H9 (cell line): ENCODE measurements at regions not wholly inside any gene's neighbourhood (a gene's known extent, or its start where the extent isn't known, plus 50 kb on each side); places are given as distances from the start of the nearest gene placed in this dataset.

ENCODE experiments used
- DNase-seq: peaks from one replicate; pipeline ENCODE4 v3.0.0-alpha.2; 2017
- H2AFZ ChIP-seq: one replicate; pipeline ENCODE4 v1.6.1; 2013; ENCODE audit warnings: mild to moderate bottlenecking, low read length, control low read depth, moderate library complexity
- H2AK5ac ChIP-seq: 2 replicates; pipeline ENCODE4 v1.6.1; 2013; ENCODE audit warnings: low read length, control low read depth, mixed read lengths; ENCODE audit not compliant: insufficient read length
- H2BK120ac ChIP-seq: one replicate; pipeline ENCODE4 v1.6.1; 2013; ENCODE audit warnings: low read depth, mild to moderate bottlenecking, low read length, control low read depth, inconsistent platforms; ENCODE audit not compliant: poor library complexity, severe bottlenecking
- H2BK12ac ChIP-seq: 2 replicates; pipeline ENCODE4 v1.6.1; 2013; ENCODE audit warnings: low read length, control low read depth, mixed read lengths, low read depth; ENCODE audit not compliant: insufficient read length
- H2BK15ac ChIP-seq: 2 replicates; pipeline ENCODE4 v1.6.1; 2013; ENCODE audit warnings: low read depth, low read length, control low read depth
- H2BK20ac ChIP-seq: one replicate; pipeline ENCODE4 v1.6.1; 2013; ENCODE audit warnings: low read depth, mild to moderate bottlenecking, low read length, control low read depth, inconsistent platforms; ENCODE audit not compliant: poor library complexity, severe bottlenecking
- H2BK5ac ChIP-seq: 2 replicates; pipeline ENCODE4 v1.6.1; 2013; ENCODE audit warnings: low read length, control low read depth, mixed read lengths; ENCODE audit not compliant: insufficient read length
- H3K14ac ChIP-seq: 2 replicates; pipeline ENCODE4 v1.6.1; 2013; ENCODE audit warnings: low read length, control low read depth; ENCODE audit not compliant: insufficient read depth
- H3K18ac ChIP-seq: 2 replicates; pipeline ENCODE4 v1.6.1; 2013; ENCODE audit warnings: low read depth, mild to moderate bottlenecking, mixed read lengths, low read length, control low read depth; ENCODE audit not compliant: insufficient read length
- H3K23ac ChIP-seq: 2 replicates; pipeline ENCODE4 v1.6.1; 2013; ENCODE audit warnings: low read length, control low read depth, mixed read lengths, low read depth; ENCODE audit not compliant: insufficient read length
- H3K23me2 ChIP-seq: 2 replicates; pipeline ENCODE4 v1.6.1; 2013; ENCODE audit warnings: low read depth, mild to moderate bottlenecking, mixed read lengths, low read length, control low read depth; ENCODE audit not compliant: insufficient read length, poor library complexity, severe bottlenecking
- H3K27ac ChIP-seq: 2 replicates; pipeline ENCODE4 v1.5.1; 2013; ENCODE audit warnings: low read length, control low read depth, mixed read lengths, low read depth; ENCODE audit not compliant: insufficient read length
- H3K27me3 ChIP-seq: 2 replicates; pipeline ENCODE4 v1.6.1; 2013; ENCODE audit warnings: low read length, control low read depth, inconsistent platforms; ENCODE audit not compliant: insufficient read depth
- H3K4ac ChIP-seq: 2 replicates; pipeline ENCODE4 v1.6.1; 2013; ENCODE audit warnings: low read depth, mild to moderate bottlenecking, control low read depth, inconsistent platforms, low read length, moderate library complexity
- H3K4me1 ChIP-seq: 2 replicates; pipeline ENCODE4 v1.6.1; 2013; ENCODE audit warnings: low read length, control low read depth, inconsistent platforms; ENCODE audit not compliant: insufficient read depth
- H3K4me2 ChIP-seq: 2 replicates; pipeline ENCODE4 v1.6.1; 2013; ENCODE audit warnings: low read length, control low read depth, mixed read lengths; ENCODE audit not compliant: insufficient read length, insufficient read depth
- H3K56ac ChIP-seq: 2 replicates; pipeline ENCODE4 v1.6.1; 2013; ENCODE audit warnings: low read depth, mild to moderate bottlenecking, mixed read lengths, low read length, control low read depth; ENCODE audit not compliant: insufficient read length
- H3K79me1 ChIP-seq: 2 replicates; pipeline ENCODE4 v1.6.1; 2013; ENCODE audit warnings: low read depth, mild to moderate bottlenecking, moderate library complexity, low read length, control low read depth, inconsistent platforms; ENCODE audit not compliant: insufficient read depth, poor library complexity, severe bottlenecking
- H3K79me2 ChIP-seq: 2 replicates; pipeline ENCODE4 v1.6.1; 2013; ENCODE audit warnings: low read length, control low read depth, inconsistent platforms; ENCODE audit not compliant: insufficient read depth
- H3K9ac ChIP-seq: 2 replicates; pipeline ENCODE4 v1.6.1; 2013; ENCODE audit warnings: low read length, control low read depth, mixed read lengths; ENCODE audit not compliant: insufficient read length; ENCODE audit errors: extremely low read depth
- H3K9me3 ChIP-seq: one replicate; pipeline ENCODE4 v1.6.1; 2013; ENCODE audit warnings: low read depth, low read length, inconsistent platforms; ENCODE audit not compliant: control insufficient read depth
- H3T11ph ChIP-seq: one replicate; pipeline ENCODE4 v1.6.1; 2013; ENCODE audit warnings: mild to moderate bottlenecking, low read length, control low read depth, inconsistent platforms
- H4K20me1 ChIP-seq: one replicate; pipeline ENCODE4 v1.6.1; 2013; ENCODE audit not compliant: control insufficient read depth, insufficient read length, insufficient read depth
- H4K5ac ChIP-seq: 2 replicates; pipeline ENCODE4 v1.6.1; 2013; ENCODE audit warnings: low read depth, mild to moderate bottlenecking, mixed read lengths, low read length, control low read depth; ENCODE audit not compliant: insufficient read length
- H4K8ac ChIP-seq: replicated peaks from 2 replicates; pipeline ENCODE4 v1.6.1; 2013; ENCODE audit warnings: low read length, control low read depth, mixed read lengths, low read depth; ENCODE audit not compliant: insufficient read length
- H4K91ac ChIP-seq: 2 replicates; pipeline ENCODE4 v1.6.1; 2013; ENCODE audit warnings: low read depth, mild to moderate bottlenecking, moderate library complexity, mixed read lengths, low read length, control low read depth; ENCODE audit not compliant: insufficient read length
- H3K27ac Mint-ChIP-seq, 3 experiments: 2 replicates in 2 of 3; 3 replicates in 1 of 3; pipeline ENCODE4 v1.8.0; 2020 to 2021; ENCODE audit warnings: mixed read lengths in 3 of 3, mild to moderate bottlenecking in 1 of 3, moderate library complexity in 1 of 3
- H3K27me3 Mint-ChIP-seq: 2 replicates; pipeline ENCODE4 v1.8.0; 2021; ENCODE audit warnings: low read depth, mild to moderate bottlenecking, moderate library complexity, mixed read lengths
- H3K36me3 Mint-ChIP-seq, 3 experiments: 2 replicates in 2 of 3; 3 replicates in 1 of 3; pipeline ENCODE4 v1.8.0; 2020 to 2021; ENCODE audit warnings: low read depth in 3 of 3, mixed read lengths in 3 of 3; ENCODE audit not compliant: insufficient read depth in 1 of 3
- H3K4me1 Mint-ChIP-seq, 2 experiments: 2 replicates each; pipeline ENCODE4 v1.8.0; 2020; ENCODE audit warnings: mixed read lengths in 2 of 2
- H3K4me3 Mint-ChIP-seq, 2 experiments: 2 replicates in 1 of 2; 3 replicates in 1 of 2; pipeline ENCODE4 v1.8.0; 2020 to 2021; ENCODE audit warnings: mild to moderate bottlenecking in 2 of 2, mixed read lengths in 2 of 2, moderate library complexity in 1 of 2
- H3K9me3 Mint-ChIP-seq, 2 experiments: 2 replicates in 1 of 2; 3 replicates in 1 of 2; pipeline ENCODE4 v1.8.0; 2020; ENCODE audit warnings: mild to moderate bottlenecking in 2 of 2, mixed read lengths in 2 of 2, moderate library complexity in 1 of 2
- WGBS: extraction: QIAGEN DNeasy Blood & Tissue Kit; methylation state at CpG from one replicate; pipeline ENCODE4 v1.1.7; 2013; ENCODE audit warnings: missing lambda C conversion rate, low lambda C conversion rate, mixed read lengths; ENCODE audit not compliant: insufficient read length; ENCODE audit errors: extremely low coverage; 5-methylcytosine and 5-hydroxymethylcytosine counted together
- TF ChIP-seq, protein P1 (sequence below): fragments of 200-600 bp; sonication (generic); conservative IDR thresholded peaks from 3 replicates; pipeline ENCODE4 v1.8.0; 2021; ENCODE audit warnings: antibody characterized with exemption, mild to moderate bottlenecking

DNA sequence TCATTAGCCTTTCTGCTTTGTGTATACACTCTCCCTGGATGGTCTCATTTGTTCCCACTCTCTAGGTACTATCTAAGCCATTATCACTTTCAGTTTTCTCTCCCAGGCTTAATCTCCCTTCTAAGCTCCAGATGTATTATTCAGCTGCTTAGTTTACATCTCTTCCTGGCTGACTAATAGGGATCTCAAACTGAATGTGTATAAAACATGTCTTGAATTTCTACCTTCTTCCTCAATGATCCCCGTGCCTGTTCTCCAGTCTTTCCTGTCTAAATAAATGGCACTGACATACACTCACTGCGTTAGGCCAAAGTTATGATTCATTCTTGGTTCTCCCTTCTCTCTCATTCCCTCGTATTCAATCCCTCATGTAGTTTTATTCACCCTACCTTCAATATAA, 127.3 kb downstream of the NR2F2 start:
- H3K27ac ChIP-seq, result no peak overlapping the region
- no peak overlapping the region for H2AK5ac ChIP-seq
- no peak overlapping the region for H2BK120ac ChIP-seq
- no peak overlapping the region for H3K23ac ChIP-seq
- no peak overlapping the region for H2AFZ ChIP-seq
- H3K27me3 Mint-ChIP-seq, result peaks cover 15% of the 10 kb centered on the region
- H4K8ac ChIP-seq, result no peak overlapping the region
- no peak overlapping the region for H3K14ac ChIP-seq
- no peak overlapping the region for H2BK5ac ChIP-seq
- H4K91ac ChIP-seq, result no peak overlapping the region
- no peak overlapping the region for H4K5ac ChIP-seq
- no peak overlapping the region for H3T11ph ChIP-seq
- no peak overlapping the region for H3K4me3 Mint-ChIP-seq
- H2BK20ac ChIP-seq, result no peak overlapping the region
- DNase-seq, result no peak
- no peaks in the 10 kb centered on the region for H3K79me1 ChIP-seq
- H3K36me3 Mint-ChIP-seq, result no peaks in the 10 kb centered on the region
- H3K9ac ChIP-seq, result no peak overlapping the region
- H3K27ac Mint-ChIP-seq, result no peak overlapping the region
- no peaks in the 10 kb centered on the region for H3K23me2 ChIP-seq
- H3K4me1 ChIP-seq, result no peaks in the 10 kb centered on the region; the same call in 1 of the 2 replicates
- H3K18ac ChIP-seq, result no peak overlapping the region
- WGBS, result no CpG with 5 or more reads among the region's 3 CpGs
- no peak overlapping the region for H2BK15ac ChIP-seq
- no peak overlapping the region for H3K4me2 ChIP-seq
- H3K4ac ChIP-seq, result no peak overlapping the region
- no peaks in the 10 kb centered on the region for H3K27me3 ChIP-seq
- no peaks in the 10 kb centered on the region for H3K79me2 ChIP-seq
- TF ChIP-seq, protein P1, sequence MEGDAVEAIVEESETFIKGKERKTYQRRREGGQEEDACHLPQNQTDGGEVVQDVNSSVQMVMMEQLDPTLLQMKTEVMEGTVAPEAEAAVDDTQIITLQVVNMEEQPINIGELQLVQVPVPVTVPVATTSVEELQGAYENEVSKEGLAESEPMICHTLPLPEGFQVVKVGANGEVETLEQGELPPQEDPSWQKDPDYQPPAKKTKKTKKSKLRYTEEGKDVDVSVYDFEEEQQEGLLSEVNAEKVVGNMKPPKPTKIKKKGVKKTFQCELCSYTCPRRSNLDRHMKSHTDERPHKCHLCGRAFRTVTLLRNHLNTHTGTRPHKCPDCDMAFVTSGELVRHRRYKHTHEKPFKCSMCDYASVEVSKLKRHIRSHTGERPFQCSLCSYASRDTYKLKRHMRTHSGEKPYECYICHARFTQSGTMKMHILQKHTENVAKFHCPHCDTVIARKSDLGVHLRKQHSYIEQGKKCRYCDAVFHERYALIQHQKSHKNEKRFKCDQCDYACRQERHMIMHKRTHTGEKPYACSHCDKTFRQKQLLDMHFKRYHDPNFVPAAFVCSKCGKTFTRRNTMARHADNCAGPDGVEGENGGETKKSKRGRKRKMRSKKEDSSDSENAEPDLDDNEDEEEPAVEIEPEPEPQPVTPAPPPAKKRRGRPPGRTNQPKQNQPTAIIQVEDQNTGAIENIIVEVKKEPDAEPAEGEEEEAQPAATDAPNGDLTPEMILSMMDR, result no peak
- H3K56ac ChIP-seq, result no peak overlapping the region
- no peaks in the 10 kb centered on the region for H3K4me1 Mint-ChIP-seq
- no peak overlapping the region for H2BK12ac ChIP-seq
- H3K9me3 Mint-ChIP-seq, result no peaks in the 10 kb centered on the region; a peak in 2 of 5 replicates
- no peaks in the 10 kb centered on the region for H4K20me1 ChIP-seq
- H3K9me3 ChIP-seq, result no peaks in the 10 kb centered on the region
